ENCODE measurements at regions not wholly inside any gene's neighbourhood (a gene's known extent, or its start where the extent isn't known, plus 50 kb on each side); places are given as distances from the start of the nearest gene placed in this dataset.
A peak's percentile ranks its signal among the peaks of the same experiment; 100 is the strongest.

GRCh38 chr6:27136978-27137814, 110.3 kb upstream of the PRSS16 start:
- no CpG with 5 or more reads among the region's 5 CpGs for WGBS (ENCODE audit: insufficient coverage)
- POLR2A ChIA-PET = interaction anchor here (0.5 to 1.5 kb wide), 4 partner anchors 10 to 938 kb away, joined by 3 to 5 read pairs (median 4); a partner anchor contains a TSS
- peaks cover 52 to 65% (median 58%) of the 10 kb centered on the region in 3 donors for H3K4me1 Mint-ChIP-seq

DNA sequence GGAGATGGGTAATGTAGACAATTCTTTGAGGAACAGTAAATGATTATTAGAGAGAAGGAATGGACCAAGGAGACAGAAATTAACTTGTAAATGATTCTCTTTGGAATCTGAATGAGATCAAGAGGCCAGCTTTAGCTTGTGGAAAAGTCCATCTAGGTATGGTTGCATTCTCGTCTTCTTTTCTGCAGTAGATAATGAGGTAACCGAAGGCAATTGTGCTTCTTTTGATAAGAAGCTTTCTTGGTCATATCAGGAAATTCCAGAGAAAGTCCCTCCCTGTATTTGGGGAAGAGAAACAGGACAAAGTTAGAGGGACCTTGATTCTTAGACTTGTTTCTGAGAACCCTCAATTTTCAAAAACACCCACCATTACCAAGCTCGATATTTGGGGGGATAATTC, 109.1 kb upstream of the PRSS16 start:
- ATAC-seq (replicated peaks in 1 of 4) = no peak
- POLR2A ChIA-PET = interaction anchor here (0.5 to 1.9 kb wide), 9 partner anchors 9 to 939 kb away, joined by 3 to 9 read pairs (median 4); a partner anchor contains a TSS

More at GRCh38 chr6:27136978-27137814, 110.3 kb upstream of the PRSS16 start:
- Mint-ChIP-seq H3K4me3 (no peak overlapping the region), H3K27me3 (no peaks in the 10 kb centered on the region), H3K27ac (peak overlapping the region in 1 of 2 donors; percentile 98), H3K36me3 (no peaks in the 10 kb centered on the region), H3K9me3 (no peaks in the 10 kb centered on the region)
- no peak overlapping the region for H3K4me3 ChIP-seq (ENCODE audit: control insufficient read depth in 1 of 2, extremely low read depth in 1 of 2, low read length in 1 of 2)
- H3K36me3 ChIP-seq (ENCODE audit: control insufficient read depth in 2 of 2, extremely low read depth in 1 of 2, insufficient read depth in 1 of 2, low read length in 1 of 2) = no peaks in the 10 kb centered on the region
- DNase-seq (no peak), ATAC-seq (replicated peaks in 1 of 4) (no peak)
- H3K27me3 ChIP-seq (replicated peaks in 1 of 2; ENCODE audit: control insufficient read depth in 2 of 2, extremely low read depth in 1 of 2, insufficient read depth in 2 of 2, low read length in 1 of 2) = no peaks in the 10 kb centered on the region
- H3K4me1 ChIP-seq (ENCODE audit: control insufficient read depth in 1 of 2, extremely low read depth in 1 of 2, insufficient read depth in 2 of 2, low read length in 2 of 2) = peaks cover 31 to 34% of the 10 kb centered on the region in 2 experiments
- CTCF ChIA-PET = interaction anchor here in 1 of 2 donors (0.8 kb wide), 1 partner anchor 10 kb away, joined by 3 read pairs; no protein-coding TSS in a partner anchor
- no peaks in the 10 kb centered on the region for H3K9me3 ChIP-seq
- H3K27ac ChIP-seq (ENCODE audit: low read length) = no peak overlapping the region

GRCh38 chr6:27138837-27139755, 108.4 kb upstream of the PRSS16 start:
- under 1% methylated on average over 32 of the region's 36 CpGs for WGBS (ENCODE audit: insufficient coverage)
- no peaks in the 10 kb centered on the region for H3K27me3 ChIP-seq (replicated peaks in 1 of 2; ENCODE audit: control insufficient read depth in 2 of 2, extremely low read depth in 1 of 2, insufficient read depth in 2 of 2, low read length in 1 of 2)
- peak; percentile 73 to 82 (median 78) for ATAC-seq (replicated peaks in 1 of 4)
- no peaks in the 10 kb centered on the region for H3K36me3 ChIP-seq (ENCODE audit: control insufficient read depth in 2 of 2, extremely low read depth in 1 of 2, insufficient read depth in 1 of 2, low read length in 1 of 2)
- ChIA-PET CTCF (interaction anchor here in 1 of 2 donors (0.8 kb wide), 1 partner anchor 8 kb away, joined by 4 read pairs; a partner anchor contains a TSS), POLR2A (interaction anchor here (0.6 to 1.9 kb wide), 9 partner anchors 8 to 923 kb away, joined by 3 to 9 read pairs (median 4); a partner anchor contains a TSS)
- Mint-ChIP-seq H3K4me3 (peak overlapping the region; percentile 95 to 97 (median 97)), H3K36me3 (no peaks in the 10 kb centered on the region), H3K27ac (peak overlapping the region; percentile 97 to 98), H3K27me3 (no peaks in the 10 kb centered on the region), H3K4me1 (peaks cover 57 to 79% (median 59%) of the 10 kb centered on the region in 3 donors), H3K9me3 (no peaks in the 10 kb centered on the region)
- H3K4me3 ChIP-seq (ENCODE audit: control insufficient read depth in 1 of 2, extremely low read depth in 1 of 2, low read length in 1 of 2) = peak overlapping the region; percentile 64 to 91
- H3K9me3 ChIP-seq = no peaks in the 10 kb centered on the region
- DNase-seq = peak in 34 of 35 experiments; percentile 30 to 86 (median 50)
- H3K4me1 ChIP-seq (ENCODE audit: control insufficient read depth in 1 of 2, extremely low read depth in 1 of 2, insufficient read depth in 2 of 2, low read length in 2 of 2) = peaks cover 26 to 28% of the 10 kb centered on the region in 2 experiments
- peak overlapping the region; percentile 84 for H3K27ac ChIP-seq (ENCODE audit: low read length)

More for the DNA sequence above, 109.1 kb upstream of the PRSS16 start:
- Mint-ChIP-seq H3K36me3 (no peaks in the 10 kb centered on the region), H3K4me3 (peak overlapping the region; percentile 95 to 97 (median 97)), H3K9me3 (no peaks in the 10 kb centered on the region), H3K27me3 (no peaks in the 10 kb centered on the region), H3K4me1 (peaks cover 58 to 77% (median 59%) of the 10 kb centered on the region in 3 donors), H3K27ac (peak overlapping the region; percentile 97 to 98)
- Histone ChIP-seq H3K27ac (ENCODE audit: low read length) (peak overlapping the region; percentile 84), H3K27me3 (replicated peaks in 1 of 2; ENCODE audit: control insufficient read depth in 2 of 2, extremely low read depth in 1 of 2, insufficient read depth in 2 of 2, low read length in 1 of 2) (no peaks in the 10 kb centered on the region), H3K4me3 (ENCODE audit: control insufficient read depth in 1 of 2, extremely low read depth in 1 of 2, low read length in 1 of 2) (no peak overlapping the region), H3K4me1 (ENCODE audit: control insufficient read depth in 1 of 2, extremely low read depth in 1 of 2, insufficient read depth in 2 of 2, low read length in 2 of 2) (peaks cover 31 to 32% of the 10 kb centered on the region in 2 experiments), H3K36me3 (ENCODE audit: control insufficient read depth in 2 of 2, extremely low read depth in 1 of 2, insufficient read depth in 1 of 2, low read length in 1 of 2) (no peaks in the 10 kb centered on the region), H3K9me3 (no peaks in the 10 kb centered on the region)
- CTCF ChIA-PET = interaction anchor here in 1 of 2 donors (0.8 kb wide), 1 partner anchor 8 kb away, joined by 4 read pairs; a partner anchor contains a TSS
- WGBS (ENCODE audit: insufficient coverage) = no CpG with 5 or more reads among the region's 3 CpGs
- no peak for DNase-seq

- WGBS (ENCODE audit: insufficient coverage) = 0% methylated on average over 6 of the region's 18 CpGs
- H3K36me3 Mint-ChIP-seq = no peaks in the 10 kb centered on the region
- peak; percentile 10 to 35 (median 17) for ATAC-seq (replicated peaks in 1 of 4)
- peak overlapping the region; percentile 97 to 98 for H3K27ac Mint-ChIP-seq
- H3K36me3 ChIP-seq (ENCODE audit: control insufficient read depth in 2 of 2, extremely low read depth in 1 of 2, insufficient read depth in 1 of 2, low read length in 1 of 2) = no peaks in the 10 kb centered on the region
- no peaks in the 10 kb centered on the region for H3K27me3 Mint-ChIP-seq
- POLR2A ChIA-PET = interaction anchor here (0.6 to 1.9 kb wide), 6 partner anchors 7 to 923 kb away, joined by 3 to 9 read pairs (median 4); a partner anchor contains a TSS
- no peaks in the 10 kb centered on the region for H3K9me3 Mint-ChIP-seq
- H3K4me1 ChIP-seq (ENCODE audit: control insufficient read depth in 1 of 2, extremely low read depth in 1 of 2, insufficient read depth in 2 of 2, low read length in 2 of 2) = peaks cover 27 to 30% of the 10 kb centered on the region in 2 experiments
- peak in 2 of 35 experiments; percentile 4 to 34 for DNase-seq
- peak overlapping the region; percentile 64 to 91 for H3K4me3 ChIP-seq (ENCODE audit: control insufficient read depth in 1 of 2, extremely low read depth in 1 of 2, low read length in 1 of 2)
- peak overlapping the region; percentile 95 to 97 (median 97) for H3K4me3 Mint-ChIP-seq
- no peaks in the 10 kb centered on the region for H3K9me3 ChIP-seq
- CTCF ChIA-PET = no interaction called here
- no peaks in the 10 kb centered on the region for H3K27me3 ChIP-seq (replicated peaks in 1 of 2; ENCODE audit: control insufficient read depth in 2 of 2, extremely low read depth in 1 of 2, insufficient read depth in 2 of 2, low read length in 1 of 2)
- H3K27ac ChIP-seq (ENCODE audit: low read length) = peak overlapping the region; percentile 84
- peaks cover 56 to 72% (median 58%) of the 10 kb centered on the region in 3 donors for H3K4me1 Mint-ChIP-seq
Measured at GRCh38 chr6:27139756-27140579, 107.5 kb upstream of the PRSS16 start.

DNA sequence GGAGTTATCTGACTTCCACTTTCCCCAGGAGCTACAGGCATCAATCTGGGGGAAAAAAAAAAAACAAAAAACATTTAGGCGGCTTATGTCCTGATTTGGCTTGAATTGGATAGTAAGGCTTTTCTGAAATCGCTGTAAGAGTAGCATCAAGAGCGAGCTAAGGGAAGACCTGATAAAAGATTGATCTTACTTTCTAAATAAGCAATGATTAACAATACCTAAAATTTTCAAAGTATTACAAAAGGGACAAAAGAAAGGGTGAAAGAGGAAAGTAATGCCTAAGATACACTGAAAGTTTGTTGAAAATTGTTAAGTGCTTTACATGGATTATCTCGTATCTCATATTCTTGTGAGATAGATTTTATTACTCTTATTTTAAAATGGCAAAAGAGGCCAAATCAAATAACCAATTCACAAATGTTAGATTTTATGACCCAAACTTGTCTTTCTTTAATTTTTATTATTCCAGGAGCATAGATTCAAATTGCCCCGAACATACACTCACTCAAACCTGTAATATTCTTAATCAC, 106.4 kb upstream of the PRSS16 start:
- no CpG with 5 or more reads among the region's 5 CpGs for WGBS (ENCODE audit: insufficient coverage)
- no peak overlapping the region for H3K27ac ChIP-seq (ENCODE audit: low read length)
- Mint-ChIP-seq H3K36me3 (no peaks in the 10 kb centered on the region), H3K4me1 (peaks cover 53 to 66% (median 55%) of the 10 kb centered on the region in 3 donors), H3K27ac (peak overlapping the region; percentile 80 to 84), H3K9me3 (no peaks in the 10 kb centered on the region), H3K27me3 (no peaks in the 10 kb centered on the region), H3K4me3 (peak overlapping the region; percentile 62 to 97 (median 63))
- H3K4me3 ChIP-seq (ENCODE audit: control insufficient read depth in 1 of 2, extremely low read depth in 1 of 2, low read length in 1 of 2) = no peak overlapping the region
- POLR2A ChIA-PET = interaction anchor here in 1 of 2 donors (0.6 to 0.7 kb wide), 2 partner anchors 10 to 317 kb away, joined by 3 to 4 read pairs; no protein-coding TSS in a partner anchor
- peaks cover 30 to 32% of the 10 kb centered on the region in 2 experiments for H3K4me1 ChIP-seq (ENCODE audit: control insufficient read depth in 1 of 2, extremely low read depth in 1 of 2, insufficient read depth in 2 of 2, low read length in 2 of 2)
- CTCF ChIA-PET = interaction anchor here in 1 of 2 donors (0.6 kb wide), 1 partner anchor 1116 kb away, joined by 4 read pairs; no protein-coding TSS in a partner anchor
- no peaks in the 10 kb centered on the region for H3K9me3 ChIP-seq
- H3K36me3 ChIP-seq (ENCODE audit: control insufficient read depth in 2 of 2, extremely low read depth in 1 of 2, insufficient read depth in 1 of 2, low read length in 1 of 2) = no peaks in the 10 kb centered on the region
- no peaks in the 10 kb centered on the region for H3K27me3 ChIP-seq (replicated peaks in 1 of 2; ENCODE audit: control insufficient read depth in 2 of 2, extremely low read depth in 1 of 2, insufficient read depth in 2 of 2, low read length in 1 of 2)
- DNase-seq (no peak), ATAC-seq (replicated peaks in 1 of 4) (no peak)

Data from T-cell (primary cell).